ENCODE measurements at regions not wholly inside any gene's neighbourhood (a gene's known extent, or its start where the extent isn't known, plus 50 kb on each side); places are given as distances from the start of the nearest gene placed in this dataset.

GRCh38 chr2:196229013-196229412 is 57.6 kb upstream of the STK17B start:
- H3K27me3 ChIP-seq (replicated peaks; ENCODE audit: insufficient read depth): no peaks in the 10 kb centered on the region
- peaks cover 30% of the 10 kb centered on the region for H3K4me1 ChIP-seq (ENCODE audit: insufficient read depth)
- WGBS, 2 experiments (ENCODE audit: low coverage in 1 of 2, low lambda C conversion rate in 2 of 2, missing lambda C conversion rate in 2 of 2): 88% methylated on average over 3 of the region's 3 CpGs
- no peak overlapping the region for H3K4me2 ChIP-seq (ENCODE audit: unreplicated experiment)
- no peaks in the 10 kb centered on the region for H3K9me2 ChIP-seq (ENCODE audit: insufficient read depth)
- no peak for TF ChIP-seq EZH2 (IDR thresholded peaks at IDR 0.05; ENCODE audit: insufficient read depth, poor library complexity, severe bottlenecking)
- TF ChIP-seq EZH2phosphoT487 (IDR thresholded peaks at IDR 0.05; ENCODE audit: insufficient read depth, low read depth): no peak
- no peaks in the 10 kb centered on the region for H3K9me3 ChIP-seq (ENCODE audit: low read depth)
- DNase-seq: no peak
- H3F3A ChIP-seq (ENCODE audit: insufficient read depth): peaks cover 23% of the 10 kb centered on the region
- no peak overlapping the region for H3K4me3 ChIP-seq
- in situ Hi-C loops (cut with MboI): no loop called here
- no peaks in the 10 kb centered on the region for H3K79me2 ChIP-seq (ENCODE audit: insufficient read depth)
- no peak overlapping the region for H3K9ac ChIP-seq
- no peak overlapping the region for H3K27ac ChIP-seq
- H3K36me3 ChIP-seq (ENCODE audit: low read depth): no peaks in the 10 kb centered on the region
- H4K20me1 ChIP-seq (ENCODE audit: insufficient read depth): no peaks in the 10 kb centered on the region
- no peak overlapping the region for H2AFZ ChIP-seq

- TF ChIP-seq EZH2 (IDR thresholded peaks at IDR 0.05; ENCODE audit: insufficient read depth, poor library complexity, severe bottlenecking) (no peak), EZH2phosphoT487 (IDR thresholded peaks at IDR 0.05; ENCODE audit: insufficient read depth, low read depth) (no peak)
- Histone ChIP-seq H4K20me1 (ENCODE audit: insufficient read depth) (no peaks in the 10 kb centered on the region), H3F3A (ENCODE audit: insufficient read depth) (peaks cover 24% of the 10 kb centered on the region), H3K9ac (no peak overlapping the region), H3K4me2 (ENCODE audit: unreplicated experiment) (no peak overlapping the region), H3K4me3 (no peak overlapping the region), H3K27ac (no peak overlapping the region), H3K36me3 (ENCODE audit: low read depth) (no peaks in the 10 kb centered on the region), H3K27me3 (replicated peaks; ENCODE audit: insufficient read depth) (no peaks in the 10 kb centered on the region), H2AFZ (no peak overlapping the region), H3K9me3 (ENCODE audit: low read depth) (no peaks in the 10 kb centered on the region), H3K9me2 (ENCODE audit: insufficient read depth) (no peaks in the 10 kb centered on the region), H3K79me2 (ENCODE audit: insufficient read depth) (no peaks in the 10 kb centered on the region), H3K4me1 (ENCODE audit: insufficient read depth) (peaks cover 36% of the 10 kb centered on the region)
- in situ Hi-C loops (cut with MboI): no loop called here
- no peak for DNase-seq
- WGBS, 2 experiments (ENCODE audit: low coverage in 1 of 2, low lambda C conversion rate in 2 of 2, missing lambda C conversion rate in 2 of 2): 88 to 89% methylated on average over 13 of the region's 13 CpGs
Measured at GRCh38 chr2:196230061-196230854, 58.9 kb upstream of the STK17B start.

DNA sequence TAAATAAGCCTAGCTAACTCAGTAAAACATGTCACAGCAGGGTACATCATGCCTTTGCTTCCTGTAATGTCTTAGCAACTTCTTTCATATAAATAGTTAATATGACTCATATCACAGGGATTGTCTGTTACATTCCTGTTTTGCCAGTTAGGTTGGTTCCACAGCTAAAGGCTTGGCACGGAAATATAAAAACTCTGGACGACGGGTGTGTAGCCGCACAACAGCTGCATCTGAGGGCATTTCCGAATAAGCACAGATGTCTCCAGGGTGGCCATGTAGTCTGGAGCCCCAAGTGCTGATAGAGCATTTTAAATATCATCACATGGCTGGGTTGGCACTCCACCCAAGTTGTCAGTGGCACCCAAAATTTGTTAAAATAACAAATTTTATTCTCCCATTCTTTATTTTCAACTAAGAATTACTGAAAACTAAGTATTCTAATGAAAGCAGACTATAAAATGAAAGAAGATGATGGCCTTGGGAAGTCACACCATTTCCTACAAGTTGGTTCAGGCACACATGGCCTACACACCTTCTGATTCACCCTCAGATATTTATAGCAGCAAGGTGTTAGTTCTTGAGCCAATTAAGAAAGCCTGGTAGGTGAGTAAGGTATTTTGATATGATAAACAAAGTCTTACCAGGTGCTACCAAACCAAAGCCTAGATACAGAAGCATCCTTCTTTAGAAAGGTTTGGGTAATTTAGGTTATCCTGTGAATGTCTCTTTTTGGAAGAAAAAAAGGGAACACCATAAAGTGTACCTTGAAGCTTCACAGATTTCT is 61.8 kb upstream of the STK17B start:
- Histone ChIP-seq H3K4me2 (ENCODE audit: unreplicated experiment) (peak overlapping the region; percentile 72), H3K9me2 (ENCODE audit: insufficient read depth) (no peaks in the 10 kb centered on the region), H3K79me2 (ENCODE audit: insufficient read depth) (no peaks in the 10 kb centered on the region), H3F3A (ENCODE audit: insufficient read depth) (peaks cover 19% of the 10 kb centered on the region), H2AFZ (peak overlapping the region; percentile 4; the same call in 1 of the 2 replicates), H3K27me3 (replicated peaks; ENCODE audit: insufficient read depth) (no peaks in the 10 kb centered on the region), H3K36me3 (ENCODE audit: low read depth) (no peaks in the 10 kb centered on the region; the same call in 1 of the 2 replicates), H4K20me1 (ENCODE audit: insufficient read depth) (no peaks in the 10 kb centered on the region), H3K27ac (peak overlapping the region; percentile 62), H3K4me1 (ENCODE audit: insufficient read depth) (peaks cover 32% of the 10 kb centered on the region), H3K4me3 (peak overlapping the region; percentile 26), H3K9me3 (ENCODE audit: low read depth) (no peaks in the 10 kb centered on the region), H3K9ac (peak overlapping the region; percentile 42; the same call in 1 of the 2 replicates)
- DNase-seq: peak; percentile 86
- TF ChIP-seq EZH2phosphoT487 (IDR thresholded peaks at IDR 0.05; ENCODE audit: insufficient read depth, low read depth): no peak
- no peak for TF ChIP-seq EZH2 (IDR thresholded peaks at IDR 0.05; ENCODE audit: insufficient read depth, poor library complexity, severe bottlenecking)
- in situ Hi-C loops (cut with MboI): no loop called here
- WGBS, 2 experiments (ENCODE audit: low coverage in 1 of 2, low lambda C conversion rate in 2 of 2, missing lambda C conversion rate in 2 of 2): 2 to 4% methylated on average over 5 of the region's 5 CpGs

DNA sequence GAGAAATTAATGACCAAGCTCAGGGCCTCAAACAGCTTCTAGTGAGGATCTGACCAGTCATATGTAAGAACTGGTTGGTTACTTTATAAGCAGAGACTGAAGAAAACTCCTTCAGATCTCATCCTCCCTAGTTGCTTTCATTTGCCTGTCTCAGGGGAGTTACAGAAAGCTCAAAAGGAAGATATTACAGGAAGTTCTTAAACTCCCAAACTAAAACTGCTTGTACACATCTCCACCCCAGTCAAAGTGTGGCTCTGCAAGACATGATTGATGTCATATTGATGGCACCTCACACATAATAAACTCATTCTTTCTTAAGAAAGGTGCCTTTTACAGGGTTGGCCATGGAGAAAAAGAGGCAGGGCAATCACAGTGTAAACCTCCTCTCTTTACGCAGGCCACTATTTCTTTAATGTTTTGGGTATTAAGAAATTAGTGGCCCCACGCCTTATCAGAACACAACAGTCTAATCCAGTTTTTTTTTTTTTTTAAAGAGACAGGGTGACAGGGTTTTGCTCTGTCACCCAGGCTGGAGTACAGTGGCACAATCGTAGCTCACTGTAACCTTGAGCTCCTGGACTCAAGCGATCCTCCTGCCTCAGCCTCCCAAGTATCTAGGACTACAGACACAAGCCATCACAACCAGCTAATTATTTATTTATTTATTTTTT is 62.6 kb upstream of the STK17B start:
- Histone ChIP-seq H3F3A (ENCODE audit: insufficient read depth) (peaks cover 26% of the 10 kb centered on the region), H2AFZ (peak overlapping the region; percentile 4; the same call in 1 of the 2 replicates), H3K9me3 (ENCODE audit: low read depth) (no peaks in the 10 kb centered on the region), H3K36me3 (ENCODE audit: low read depth) (no peaks in the 10 kb centered on the region; the same call in 1 of the 2 replicates), H3K4me2 (ENCODE audit: unreplicated experiment) (peak overlapping the region; percentile 72), H3K9me2 (ENCODE audit: insufficient read depth) (no peaks in the 10 kb centered on the region), H3K27me3 (replicated peaks; ENCODE audit: insufficient read depth) (no peaks in the 10 kb centered on the region), H3K27ac (peak overlapping the region; percentile 62), H3K4me1 (ENCODE audit: insufficient read depth) (peaks cover 39% of the 10 kb centered on the region), H3K4me3 (no peak overlapping the region), H3K9ac (no peak overlapping the region), H4K20me1 (ENCODE audit: insufficient read depth) (no peaks in the 10 kb centered on the region), H3K79me2 (ENCODE audit: insufficient read depth) (no peaks in the 10 kb centered on the region)
- in situ Hi-C loops (cut with MboI): no loop called here
- DNase-seq: peak; percentile 40
- TF ChIP-seq EZH2phosphoT487 (IDR thresholded peaks at IDR 0.05; ENCODE audit: insufficient read depth, low read depth) (no peak), EZH2 (IDR thresholded peaks at IDR 0.05; ENCODE audit: insufficient read depth, poor library complexity, severe bottlenecking) (no peak)
- 91 to 92% methylated on average over 4 of the region's 4 CpGs for WGBS, 2 experiments (ENCODE audit: low coverage in 1 of 2, low lambda C conversion rate in 2 of 2, missing lambda C conversion rate in 2 of 2)

Data from GM23248 (cell line).